Suprapubic skin (tissue), 4 donors: ENCODE measurements at regions not wholly inside any gene's neighbourhood (a gene's known extent, or its start where the extent isn't known, plus 50 kb on each side); places are given as distances from the start of the nearest gene placed in this dataset.
A peak's percentile ranks its signal among the peaks of the same experiment; 100 is the strongest.

Source experiments
- DNase-seq, 2 donors: peaks; one replicate each; pipeline ENCODE4 v3.0.0-alpha.2; 2019; ENCODE audit warnings: low spot score in 2 of 2
- H3K27ac ChIP-seq: fragments of 200-600 bp; sonication (generic); one replicate; pipeline ENCODE4 v1.5.1; 2019
- H3K27me3 ChIP-seq: fragments of 200-600 bp; sonication (generic); one replicate; pipeline ENCODE4 v1.5.1; 2019
- H3K36me3 ChIP-seq: fragments of 200-600 bp; sonication (generic); one replicate; pipeline ENCODE4 v1.5.1; 2019
- H3K4me1 ChIP-seq: fragments of 200-600 bp; sonication (generic); one replicate; pipeline ENCODE4 v1.5.1; 2019
- H3K4me3 ChIP-seq: fragments of 200-600 bp; sonication (generic); one replicate; pipeline ENCODE4 v1.5.1; 2019; ENCODE audit warnings: mild to moderate bottlenecking
- H3K9me3 ChIP-seq: fragments of 200-600 bp; sonication (generic); one replicate; pipeline ENCODE4 v1.5.1; 2019
- EP300 ChIP-seq: sonication (generic); formaldehyde crosslinking; IDR thresholded peaks from one replicate; pipeline ENCODE4 v1.6.1; 2017; ENCODE audit warnings: antibody characterized with exemption
- POLR2A ChIP-seq, 2 donors: fragments of 450-650 bp; IDR thresholded peaks; one replicate each; pipeline ENCODE4 v1.6.1; 2017; ENCODE audit warnings: antibody characterized with exemption in 2 of 2, mild to moderate bottlenecking in 2 of 2, moderate library complexity in 2 of 2
- POLR2AphosphoS5 ChIP-seq, 3 donors: sonication (generic); formaldehyde crosslinking; IDR thresholded peaks; one replicate each; pipeline ENCODE4 v1.6.1; 2017; ENCODE audit warnings: antibody characterized with exemption in 3 of 3
- WGBS: methylation state at CpG from one replicate; pipeline ENCODE4 v1.1.5; 2018; 5-methylcytosine and 5-hydroxymethylcytosine counted together
- TF ChIP-seq, protein P1 (sequence below), 2 donors: fragments of 200-600 bp in 1 of 2; fragments of 450-650 bp in 1 of 2; sonication (generic) in 1 of 2; IDR thresholded peaks; one replicate each; pipeline ENCODE4 v1.5.1; 2016 to 2019; ENCODE audit warnings: antibody characterized with exemption in 2 of 2, mild to moderate bottlenecking in 1 of 2, moderate library complexity in 1 of 2

DNA sequence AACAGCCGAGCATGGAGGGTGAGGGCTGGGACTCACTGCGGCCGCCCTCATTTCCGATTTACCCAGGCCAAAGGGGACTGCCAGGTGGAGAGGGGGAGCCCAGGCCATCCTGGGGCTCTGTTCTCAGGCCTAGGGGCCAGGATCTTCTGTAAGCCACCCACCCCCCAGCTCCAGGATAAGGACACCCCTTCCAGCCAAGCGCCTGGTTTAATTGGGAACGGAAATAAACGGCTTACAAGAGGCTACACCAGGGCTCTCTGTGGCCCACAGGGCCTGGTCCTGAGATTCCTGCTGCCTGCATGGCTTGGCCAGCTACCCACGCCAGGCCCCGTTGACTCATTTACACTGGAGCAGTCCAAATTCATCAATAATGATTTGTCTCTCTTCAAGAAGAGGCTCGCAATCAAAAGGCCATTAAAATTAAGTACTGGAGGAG lies 68.1 kb upstream of the TOP1 start:
- TF ChIP-seq EP300 (no peak), POLR2A (IDR thresholded peaks at IDR 0.05) (no peak), POLR2AphosphoS5 (IDR thresholded peaks at IDR 0.05) (no peak)
- TF ChIP-seq, protein P1, sequence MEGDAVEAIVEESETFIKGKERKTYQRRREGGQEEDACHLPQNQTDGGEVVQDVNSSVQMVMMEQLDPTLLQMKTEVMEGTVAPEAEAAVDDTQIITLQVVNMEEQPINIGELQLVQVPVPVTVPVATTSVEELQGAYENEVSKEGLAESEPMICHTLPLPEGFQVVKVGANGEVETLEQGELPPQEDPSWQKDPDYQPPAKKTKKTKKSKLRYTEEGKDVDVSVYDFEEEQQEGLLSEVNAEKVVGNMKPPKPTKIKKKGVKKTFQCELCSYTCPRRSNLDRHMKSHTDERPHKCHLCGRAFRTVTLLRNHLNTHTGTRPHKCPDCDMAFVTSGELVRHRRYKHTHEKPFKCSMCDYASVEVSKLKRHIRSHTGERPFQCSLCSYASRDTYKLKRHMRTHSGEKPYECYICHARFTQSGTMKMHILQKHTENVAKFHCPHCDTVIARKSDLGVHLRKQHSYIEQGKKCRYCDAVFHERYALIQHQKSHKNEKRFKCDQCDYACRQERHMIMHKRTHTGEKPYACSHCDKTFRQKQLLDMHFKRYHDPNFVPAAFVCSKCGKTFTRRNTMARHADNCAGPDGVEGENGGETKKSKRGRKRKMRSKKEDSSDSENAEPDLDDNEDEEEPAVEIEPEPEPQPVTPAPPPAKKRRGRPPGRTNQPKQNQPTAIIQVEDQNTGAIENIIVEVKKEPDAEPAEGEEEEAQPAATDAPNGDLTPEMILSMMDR (IDR thresholded peaks at IDR 0.05), result no peak
- DNase-seq, result no peak
- Histone ChIP-seq H3K9me3 (no peaks in the 10 kb centered on the region), H3K27me3 (no peaks in the 10 kb centered on the region), H3K27ac (peak overlapping the region; percentile 75), H3K4me3 (no peak overlapping the region), H3K36me3 (no peaks in the 10 kb centered on the region), H3K4me1 (peaks cover 21% of the 10 kb centered on the region)
- 64% methylated on average over 10 of the region's 10 CpGs for WGBS

DNA sequence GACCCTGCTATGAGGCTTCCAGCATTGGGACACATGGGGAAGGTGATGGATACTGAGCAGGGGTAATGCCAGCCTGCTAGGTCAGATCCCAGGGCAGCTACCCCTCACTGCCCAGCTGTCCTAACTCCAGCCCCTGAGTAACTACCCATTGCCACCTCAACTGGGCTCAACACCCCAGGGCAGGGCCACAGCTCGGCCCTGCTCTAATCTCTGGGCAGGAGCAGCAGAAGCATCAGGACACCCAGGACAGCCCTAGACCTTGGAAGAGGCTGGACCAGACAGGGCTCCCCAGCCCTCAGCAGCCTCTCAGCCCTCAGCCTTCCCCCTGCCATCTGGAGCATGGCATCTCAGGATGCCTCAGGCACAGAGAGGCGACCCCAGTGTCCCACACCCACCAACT lies 67.4 kb upstream of the TOP1 start:
- Histone ChIP-seq H3K27ac (peak overlapping the region; percentile 75), H3K27me3 (no peaks in the 10 kb centered on the region), H3K4me1 (peaks cover 21% of the 10 kb centered on the region), H3K4me3 (no peak overlapping the region), H3K36me3 (no peaks in the 10 kb centered on the region), H3K9me3 (no peaks in the 10 kb centered on the region)
- TF ChIP-seq EP300, result no peak
- no peak for TF ChIP-seq POLR2AphosphoS5 (IDR thresholded peaks at IDR 0.05)
- TF ChIP-seq, protein P1 (IDR thresholded peaks at IDR 0.05), result no peak
- WGBS, result 66% methylated on average over 2 of the region's 2 CpGs
- no peak for DNase-seq

DNA sequence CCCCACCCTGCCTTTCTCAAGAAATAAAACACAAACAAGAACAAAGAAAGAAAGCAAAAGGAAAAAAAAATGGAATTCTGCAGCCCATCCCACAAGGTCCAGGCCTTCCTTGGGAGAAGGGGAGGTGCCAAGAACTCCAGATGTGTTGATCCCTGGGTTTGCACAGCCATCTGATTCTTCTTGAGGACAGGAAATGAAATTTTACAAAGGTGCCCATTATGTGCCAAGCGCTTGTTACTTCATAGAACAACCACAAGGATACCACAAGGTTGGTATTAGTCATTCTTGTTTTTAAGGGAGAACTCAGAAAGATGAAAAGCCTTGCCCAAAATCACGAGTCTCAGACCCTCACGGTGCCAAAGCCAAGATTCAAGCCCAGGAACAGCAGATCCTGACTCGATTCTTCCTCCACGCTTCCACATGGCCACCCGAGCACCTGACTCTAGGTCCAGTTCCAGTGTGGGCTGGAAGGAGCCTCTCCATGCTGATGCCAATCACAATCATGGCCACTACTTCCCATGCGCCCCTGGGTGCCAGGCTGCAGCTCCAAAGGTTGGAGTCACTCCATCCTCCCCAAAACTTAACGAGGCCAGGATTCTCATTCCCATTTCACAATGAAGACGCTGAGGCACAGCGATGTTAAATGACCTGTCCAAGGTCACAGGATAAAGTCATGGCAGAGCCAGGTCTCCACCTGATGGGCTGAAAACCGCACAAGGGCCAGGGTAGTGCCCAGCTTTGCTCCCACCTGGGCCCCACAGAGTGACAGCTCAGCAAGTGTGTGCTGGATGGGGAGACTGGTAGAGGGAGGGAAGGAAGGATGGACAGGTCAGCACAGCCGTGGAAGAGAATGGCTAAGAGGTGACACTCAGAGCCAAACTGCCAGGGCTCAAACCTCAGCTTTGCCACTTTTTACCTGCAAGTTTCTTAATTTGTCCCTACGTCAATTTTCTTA lies 66.7 kb upstream of the TOP1 start:
- Histone ChIP-seq H3K27me3 (no peaks in the 10 kb centered on the region), H3K9me3 (no peaks in the 10 kb centered on the region), H3K36me3 (no peaks in the 10 kb centered on the region), H3K4me1 (peaks cover 23% of the 10 kb centered on the region), H3K4me3 (no peak overlapping the region), H3K27ac (peak overlapping the region; percentile 75)
- no peak for DNase-seq
- TF ChIP-seq POLR2AphosphoS5 (IDR thresholded peaks at IDR 0.05) (peak in 1 of 3 donors; percentile 27), EP300 (no peak)
- TF ChIP-seq, protein P1 (IDR thresholded peaks at IDR 0.05), result no peak
- 64% methylated on average over 13 of the region's 13 CpGs for WGBS

DNA sequence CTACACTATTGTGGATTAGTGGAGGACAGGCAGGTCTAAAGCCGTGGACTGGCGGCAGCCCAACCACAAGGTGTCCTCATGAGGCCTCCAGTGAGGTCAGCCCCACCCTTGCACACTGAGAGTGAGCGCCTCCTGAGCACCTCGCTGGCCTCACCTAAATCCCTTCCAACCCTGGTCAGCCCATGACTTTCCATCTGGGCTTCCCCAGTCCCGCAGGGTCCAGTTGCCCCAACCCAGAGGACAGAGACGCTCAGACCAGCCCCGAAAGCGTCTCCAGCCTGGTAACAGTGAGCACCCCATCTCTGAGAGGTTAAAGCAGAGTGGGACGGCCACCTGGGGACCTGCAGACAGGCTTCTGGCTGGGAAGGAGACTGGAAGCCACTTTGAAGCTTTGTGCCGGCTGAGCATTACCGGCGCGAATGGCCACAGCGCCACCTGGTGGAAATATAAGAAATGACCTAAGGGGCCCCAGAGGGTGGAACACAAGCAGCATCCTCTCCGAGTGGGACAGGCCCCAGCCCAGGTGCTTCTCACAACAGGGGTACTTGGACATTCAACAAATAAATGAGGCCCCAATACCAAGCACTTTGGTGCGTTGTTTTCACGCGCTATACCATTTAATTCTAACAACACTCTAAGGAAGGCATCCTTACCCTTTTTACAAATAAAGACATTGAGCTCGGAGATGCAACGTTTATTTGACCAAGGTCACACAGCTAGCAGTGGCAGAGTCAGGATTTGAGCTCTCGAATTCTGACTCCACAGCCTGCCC lies 65.7 kb upstream of the TOP1 start:
- Histone ChIP-seq H3K9me3 (no peaks in the 10 kb centered on the region), H3K4me3 (no peak overlapping the region), H3K4me1 (peaks cover 23% of the 10 kb centered on the region), H3K27me3 (no peaks in the 10 kb centered on the region), H3K27ac (no peak overlapping the region), H3K36me3 (no peaks in the 10 kb centered on the region)
- TF ChIP-seq EP300, result no peak
- TF ChIP-seq POLR2A (IDR thresholded peaks at IDR 0.05), result no peak
- TF ChIP-seq POLR2AphosphoS5 (IDR thresholded peaks at IDR 0.05), result no peak
- TF ChIP-seq, protein P1 (IDR thresholded peaks at IDR 0.05), result peak; percentile 76 to 83
- WGBS, result 23% methylated on average over 7 of the region's 21 CpGs
- peak; percentile 67 to 82 for DNase-seq

DNA sequence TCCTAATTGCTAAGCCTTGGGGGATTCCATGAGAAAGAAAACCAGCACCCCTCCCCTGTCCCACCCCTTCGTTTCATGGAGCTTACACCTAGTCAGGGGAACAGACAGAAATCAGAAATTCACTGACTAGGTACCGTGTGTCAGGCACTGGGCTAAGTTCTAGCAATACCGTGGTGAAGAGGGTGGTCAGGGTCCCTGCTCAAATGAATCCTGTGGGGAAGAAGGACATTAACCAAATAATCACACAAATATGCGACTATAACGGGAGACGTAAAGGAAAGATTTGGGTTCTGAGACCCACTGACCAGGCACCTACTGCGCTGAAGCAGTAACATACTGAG lies 65.1 kb upstream of the TOP1 start:
- no peak for DNase-seq
- no peaks in the 10 kb centered on the region for H3K36me3 ChIP-seq
- no peaks in the 10 kb centered on the region for H3K9me3 ChIP-seq
- no peak for TF ChIP-seq POLR2A (IDR thresholded peaks at IDR 0.05)
- TF ChIP-seq, protein P1 (IDR thresholded peaks at IDR 0.05), result no peak
- no peak for TF ChIP-seq POLR2AphosphoS5 (IDR thresholded peaks at IDR 0.05)
- TF ChIP-seq EP300, result no peak
- H3K27ac ChIP-seq, result no peak overlapping the region
- peaks cover 23% of the 10 kb centered on the region for H3K4me1 ChIP-seq
- H3K27me3 ChIP-seq, result no peaks in the 10 kb centered on the region
- 80% methylated on average over 7 of the region's 7 CpGs for WGBS
- no peak overlapping the region for H3K4me3 ChIP-seq
